GM12865 (cell line): ENCODE measurements at regions not wholly inside any gene's neighbourhood (a gene's known extent, or its start where the extent isn't known, plus 50 kb on each side); places are given as distances from the start of the nearest gene placed in this dataset.

Experiments
- DNase-seq: peaks from one replicate; pipeline ENCODE4 v3.0.0; 2010; ENCODE audit warnings: low read depth
- H3K4me3 ChIP-seq: 2 replicates; pipeline ENCODE4 v1.5.1; 2011; ENCODE audit warnings: mild to moderate bottlenecking, low read depth, low read length, control low read depth
- TF ChIP-seq, protein P1 (sequence below): IDR thresholded peaks from 2 replicates; pipeline ENCODE4 v1.5.1; 2011; ENCODE audit warnings: low read length, control low read depth, low read depth, inconsistent platforms; ENCODE audit not compliant: insufficient read depth; ENCODE audit errors: missing control alignments

DNA sequence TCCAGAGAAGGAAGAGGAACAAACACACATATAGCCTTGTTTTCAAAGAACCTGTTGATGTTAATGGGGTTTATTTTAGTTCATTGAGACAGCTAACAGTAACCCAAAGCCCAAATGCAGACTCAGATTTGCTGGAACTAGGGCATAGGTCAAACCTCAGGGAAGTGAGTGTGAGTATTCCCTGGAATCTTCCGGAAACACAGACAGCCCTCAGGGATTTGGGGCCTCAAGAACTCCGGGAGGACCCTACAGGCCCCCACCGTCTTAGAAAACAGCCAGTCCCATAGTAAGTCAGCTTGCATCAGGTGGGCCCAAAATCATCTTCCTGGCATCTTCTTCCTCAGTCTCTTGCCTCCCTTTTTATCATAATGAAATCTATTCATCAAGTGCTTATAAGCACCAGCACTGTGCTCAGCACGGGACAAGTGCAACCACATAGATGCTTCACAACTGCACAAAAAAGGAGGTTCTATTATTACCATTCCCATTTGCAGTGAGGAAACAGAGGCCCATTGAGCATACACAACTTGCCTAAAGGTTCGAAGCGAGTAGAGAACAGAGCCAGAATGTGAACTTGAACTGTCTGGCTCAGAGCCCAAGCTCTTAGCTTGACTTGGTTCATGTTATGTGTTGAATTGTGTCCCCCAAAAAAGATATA lies 50.2 kb upstream of the BCL11A start:
- no peak for DNase-seq
- H3K4me3 ChIP-seq, result no peak overlapping the region
- TF ChIP-seq, protein P1, sequence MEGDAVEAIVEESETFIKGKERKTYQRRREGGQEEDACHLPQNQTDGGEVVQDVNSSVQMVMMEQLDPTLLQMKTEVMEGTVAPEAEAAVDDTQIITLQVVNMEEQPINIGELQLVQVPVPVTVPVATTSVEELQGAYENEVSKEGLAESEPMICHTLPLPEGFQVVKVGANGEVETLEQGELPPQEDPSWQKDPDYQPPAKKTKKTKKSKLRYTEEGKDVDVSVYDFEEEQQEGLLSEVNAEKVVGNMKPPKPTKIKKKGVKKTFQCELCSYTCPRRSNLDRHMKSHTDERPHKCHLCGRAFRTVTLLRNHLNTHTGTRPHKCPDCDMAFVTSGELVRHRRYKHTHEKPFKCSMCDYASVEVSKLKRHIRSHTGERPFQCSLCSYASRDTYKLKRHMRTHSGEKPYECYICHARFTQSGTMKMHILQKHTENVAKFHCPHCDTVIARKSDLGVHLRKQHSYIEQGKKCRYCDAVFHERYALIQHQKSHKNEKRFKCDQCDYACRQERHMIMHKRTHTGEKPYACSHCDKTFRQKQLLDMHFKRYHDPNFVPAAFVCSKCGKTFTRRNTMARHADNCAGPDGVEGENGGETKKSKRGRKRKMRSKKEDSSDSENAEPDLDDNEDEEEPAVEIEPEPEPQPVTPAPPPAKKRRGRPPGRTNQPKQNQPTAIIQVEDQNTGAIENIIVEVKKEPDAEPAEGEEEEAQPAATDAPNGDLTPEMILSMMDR, result no peak

DNA sequence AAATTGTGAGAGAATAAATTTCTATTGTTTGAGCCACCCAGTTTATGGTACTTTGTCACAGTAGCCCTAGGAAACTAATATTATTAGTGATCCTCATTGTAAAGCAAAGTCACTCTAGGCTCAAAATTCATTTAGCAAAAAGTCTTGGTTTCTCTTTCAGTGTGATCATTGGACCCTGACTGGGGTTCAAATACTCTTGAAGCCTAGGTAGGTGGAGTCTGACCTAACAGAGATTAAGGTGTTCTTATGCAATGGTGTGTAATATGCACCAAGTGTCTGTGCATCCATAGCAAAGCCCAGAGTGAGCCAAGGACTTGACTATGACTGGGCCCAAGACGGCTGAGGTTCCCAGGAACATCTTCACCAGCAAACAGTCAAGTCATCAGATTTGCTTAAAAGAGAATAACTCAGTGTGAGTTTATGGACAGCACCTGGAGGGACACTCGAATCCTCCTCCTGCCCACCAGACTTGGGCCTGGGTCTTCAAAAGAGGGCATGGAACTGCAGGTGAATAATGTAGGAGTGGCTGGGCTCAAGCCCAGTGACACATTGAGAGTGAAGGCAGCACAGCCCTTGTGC lies 51.1 kb upstream of the BCL11A start:
- DNase-seq, result no peak
- no peak overlapping the region for H3K4me3 ChIP-seq
- TF ChIP-seq, protein P1, result no peak

DNA sequence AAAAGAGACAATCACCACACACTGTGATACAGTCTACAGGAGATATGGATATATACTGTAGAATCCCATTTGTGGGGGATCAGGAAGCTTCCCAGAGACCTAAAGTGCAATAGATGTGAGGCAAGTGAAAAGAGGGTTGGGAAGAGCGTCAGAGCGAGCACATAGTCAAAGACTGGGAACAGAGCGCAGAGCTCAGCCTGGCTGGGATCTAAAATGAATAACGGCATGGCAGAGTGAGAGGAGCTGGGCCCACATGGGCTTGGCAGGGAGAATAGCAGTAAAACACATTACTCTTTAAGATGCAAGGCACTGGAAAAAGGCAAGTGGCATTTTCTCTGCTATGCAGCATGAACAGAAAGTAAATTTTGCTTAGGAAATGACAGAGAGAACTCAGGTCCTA lies 52.4 kb upstream of the BCL11A start:
- H3K4me3 ChIP-seq, result no peak overlapping the region
- TF ChIP-seq, protein P1, result no peak
- no peak for DNase-seq

DNA sequence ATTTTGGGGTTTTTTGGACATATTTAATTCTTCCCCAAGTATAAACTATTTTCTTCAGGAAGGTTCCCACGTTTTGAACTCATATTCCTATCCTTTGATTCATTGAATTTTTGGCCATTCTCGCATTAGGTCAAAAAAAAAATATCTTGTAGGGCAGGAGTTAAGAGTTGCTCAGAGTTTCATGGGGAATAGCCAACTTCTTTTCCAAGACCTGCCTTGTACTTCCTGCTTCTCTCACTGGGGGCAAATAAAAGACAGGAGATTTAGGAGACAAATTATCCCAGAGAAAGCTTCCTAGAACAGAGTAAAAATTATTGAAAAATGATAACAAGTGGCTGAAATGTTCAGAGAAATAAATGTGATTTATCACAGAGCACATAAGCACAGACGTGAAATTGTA lies 55.2 kb upstream of the BCL11A start:
- H3K4me3 ChIP-seq, result no peak overlapping the region
- TF ChIP-seq, protein P1, result no peak
- DNase-seq, result no peak

DNA sequence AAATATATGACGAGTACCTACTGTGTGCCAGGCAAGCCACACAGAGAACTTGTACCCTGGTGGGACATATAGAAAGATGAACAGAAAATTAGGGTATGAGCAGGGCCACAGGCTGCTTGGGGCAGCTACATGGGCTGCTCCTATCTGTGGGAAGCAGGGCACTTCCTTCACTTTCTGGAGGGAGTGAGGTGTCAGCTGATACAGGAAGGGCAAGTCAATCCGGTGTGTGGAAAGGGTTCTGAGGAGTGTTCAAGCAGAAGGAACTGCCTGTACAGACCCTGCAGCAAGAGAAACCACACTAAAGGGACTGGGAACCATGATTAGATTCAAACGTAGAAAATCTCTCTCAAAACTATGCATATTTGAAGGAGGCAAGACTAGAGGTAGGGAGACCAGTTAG lies 58.6 kb upstream of the BCL11A start:
- TF ChIP-seq, protein P1, result no peak
- no peak for DNase-seq
- H3K4me3 ChIP-seq, result no peak overlapping the region

DNA sequence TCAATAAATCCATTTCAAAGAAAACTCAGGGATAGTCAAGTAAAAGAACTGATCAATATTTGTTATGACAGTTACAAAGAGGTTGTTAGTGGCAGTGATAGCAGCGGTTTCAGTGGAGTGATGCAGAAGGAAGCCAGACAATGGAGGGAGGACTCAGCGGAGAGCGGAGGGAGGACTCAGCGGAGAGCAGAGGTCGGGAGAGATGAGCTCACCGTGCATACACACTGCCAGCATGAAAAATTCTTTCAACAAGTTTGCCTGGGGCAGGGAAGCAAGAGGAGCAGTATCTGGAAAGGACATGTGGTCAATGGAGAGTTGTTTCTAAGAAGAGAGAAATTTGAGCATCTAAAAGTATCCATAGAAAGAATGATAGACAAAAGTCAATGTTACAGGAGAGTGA lies 60.9 kb upstream of the BCL11A start:
- no peak for DNase-seq
- H3K4me3 ChIP-seq, result no peak overlapping the region
- TF ChIP-seq, protein P1, result no peak

DNA sequence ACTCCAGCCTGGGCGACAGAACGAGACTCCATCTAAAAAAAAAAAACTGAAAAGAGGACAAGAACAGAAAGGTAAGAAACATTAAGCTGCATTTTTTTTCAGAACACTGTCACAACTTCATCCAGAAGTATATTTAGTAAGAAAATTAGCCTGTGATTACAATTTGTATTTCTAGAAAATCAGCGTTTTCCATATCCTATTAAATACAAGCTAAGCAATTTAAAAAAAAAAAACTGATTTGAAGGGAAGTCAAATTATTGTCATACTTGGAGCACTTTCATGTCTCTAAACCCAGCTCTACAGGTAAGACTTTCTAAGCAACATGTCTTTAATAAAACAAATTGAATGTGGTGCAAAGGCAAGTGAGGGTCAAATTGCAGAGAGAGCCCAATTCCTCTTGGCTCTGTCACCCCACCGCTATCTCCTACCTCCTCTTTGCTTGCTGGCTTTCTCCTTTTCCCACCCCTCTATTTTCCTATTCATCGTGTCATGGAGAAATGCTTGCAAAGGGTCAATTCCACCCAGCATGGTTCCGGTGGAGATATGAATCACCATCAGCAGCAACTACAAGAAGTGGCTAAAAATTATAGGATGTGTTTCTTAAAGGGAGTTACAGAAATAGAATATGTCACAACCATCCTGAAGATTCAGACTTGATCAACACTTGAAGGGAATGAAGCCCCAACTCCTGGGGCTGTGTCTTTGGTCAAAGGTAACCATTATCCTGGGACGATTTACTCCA lies 68.4 kb upstream of the BCL11A start:
- H3K4me3 ChIP-seq, result no peak overlapping the region
- no peak for DNase-seq
- TF ChIP-seq, protein P1, result no peak
